Loucy (cell line): ENCODE measurements at regions not wholly inside any gene's neighbourhood (a gene's known extent, or its start where the extent isn't known, plus 50 kb on each side); places are given as distances from the start of the nearest gene placed in this dataset.
"Not testable (repeated sequence)": the region's sequence is repeated elsewhere in the genome, so short reads cannot be mapped to it uniquely, and the experiment has no call there.

Source experiments
- CTCF ChIP-seq: fragments of 200-600 bp; sonication (generic); conservative IDR thresholded peaks from 2 replicates; pipeline ENCODE4 v1.5.1; 2014; ENCODE audit warnings: mild to moderate bottlenecking, antibody characterized with exemption, low read length
- EZH2phosphoT487 ChIP-seq: fragments of 200-600 bp; IDR thresholded peaks from 2 replicates; pipeline ENCODE4 v1.6.1; 2018; ENCODE audit warnings: antibody characterized with exemption, mild to moderate bottlenecking, moderate library complexity, borderline replicate concordance

GRCh38 chr2:188034102-188034501 is 257.6 kb upstream of the GULP1 start:
- TF ChIP-seq CTCF, EZH2phosphoT487: not testable (repeated sequence)
